HG03354 (cell line): ENCODE measurements at regions not wholly inside any gene's neighbourhood (a gene's known extent, or its start where the extent isn't known, plus 50 kb on each side); places are given as distances from the start of the nearest gene placed in this dataset.
"Not testable (repeated sequence)": the region's sequence is repeated elsewhere in the genome, so short reads cannot be mapped to it uniquely, and the experiment has no call there.

Experiments
- ATAC-seq: cut with Tn5 transposase; IDR thresholded peaks from one replicate; pipeline ENCODE4 v1.9.1; 2021; ENCODE audit warnings: mild to moderate bottlenecking; ENCODE audit not compliant: unreplicated experiment, poor library complexity, severe bottlenecking

DNA sequence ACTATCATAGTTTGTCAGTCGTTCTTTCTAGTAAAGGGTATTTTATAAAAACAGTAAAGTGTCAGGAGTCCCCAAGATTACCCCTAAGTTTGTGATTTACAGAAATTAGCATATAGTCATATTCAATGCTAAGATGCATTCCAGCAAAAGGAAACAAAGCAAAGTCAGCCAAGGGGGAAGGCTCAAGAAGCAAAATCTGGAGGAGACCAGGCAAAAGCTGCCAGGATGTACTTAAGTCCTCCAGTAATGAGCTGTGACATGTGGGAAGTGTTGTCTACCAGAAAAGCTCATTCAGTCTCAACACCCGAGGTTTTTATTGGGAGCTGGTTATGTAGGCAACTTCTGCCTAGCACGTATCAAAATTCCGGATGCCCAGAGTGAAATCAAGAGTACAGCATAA lies 373.4 kb upstream of the TMPRSS15 start:
- no peak for ATAC-seq

- ATAC-seq: no peak
Observed at GRCh38 chr21:18782721-18783120, 379.1 kb upstream of the TMPRSS15 start.

GRCh38 chr21:18801468-18801867 lies 397.9 kb upstream of the TMPRSS15 start:
- ATAC-seq: no peak

DNA sequence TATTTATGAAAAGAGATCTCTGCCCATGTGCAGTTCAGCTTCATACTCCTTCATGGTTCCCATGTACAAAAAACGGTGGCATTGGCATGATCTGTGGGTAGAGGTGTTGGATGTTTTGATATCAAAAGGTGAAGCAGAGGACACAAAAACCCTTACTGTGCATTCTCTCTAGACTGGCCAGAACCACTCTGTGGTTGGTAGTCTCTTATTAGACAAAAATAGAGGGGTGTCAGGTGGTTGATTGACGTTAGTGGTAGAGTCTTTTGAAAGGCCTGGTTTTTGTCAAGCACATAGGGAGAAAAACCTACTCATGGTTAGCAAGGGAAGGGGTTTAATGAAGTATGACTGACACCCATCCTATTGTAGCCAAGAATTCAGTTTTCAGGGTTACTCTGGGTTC lies 400.0 kb upstream of the TMPRSS15 start:
- no peak for ATAC-seq

- no peak for ATAC-seq
Observed at GRCh38 chr21:18810136-18810535, 406.6 kb upstream of the TMPRSS15 start.

- ATAC-seq: no peak
Observed at GRCh38 chr21:18812308-18812707, 408.7 kb upstream of the TMPRSS15 start.

- no peak for ATAC-seq
Observed at GRCh38 chr21:18819507-18819906, 415.9 kb upstream of the TMPRSS15 start.

- no peak for ATAC-seq
Observed at GRCh38 chr21:18826562-18826961, 423.0 kb upstream of the TMPRSS15 start.

- no peak for ATAC-seq
Observed at GRCh38 chr21:18831942-18832676, 428.5 kb upstream of the TMPRSS15 start.

DNA sequence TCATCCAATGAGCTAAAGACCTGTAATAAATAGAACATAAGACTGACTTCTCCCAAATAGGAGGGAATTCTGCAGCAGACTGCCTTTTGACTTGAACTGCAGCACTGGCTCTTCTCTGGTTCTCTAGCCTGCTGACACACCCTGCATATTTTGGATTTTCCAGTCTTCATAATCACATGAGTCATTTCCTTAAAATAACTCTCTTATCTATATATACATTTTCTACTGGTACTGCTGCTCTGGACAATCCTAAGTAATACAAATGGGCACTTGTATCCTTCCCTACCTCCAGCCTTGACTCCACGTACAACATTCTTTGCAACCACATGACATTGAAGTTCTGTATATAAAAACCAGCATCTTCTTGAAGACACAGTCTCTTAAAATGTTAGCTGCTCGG lies 429.4 kb upstream of the TMPRSS15 start:
- ATAC-seq: no peak

- ATAC-seq: not testable (repeated sequence)
Observed at GRCh38 chr21:18834121-18834520, 430.5 kb upstream of the TMPRSS15 start.

DNA sequence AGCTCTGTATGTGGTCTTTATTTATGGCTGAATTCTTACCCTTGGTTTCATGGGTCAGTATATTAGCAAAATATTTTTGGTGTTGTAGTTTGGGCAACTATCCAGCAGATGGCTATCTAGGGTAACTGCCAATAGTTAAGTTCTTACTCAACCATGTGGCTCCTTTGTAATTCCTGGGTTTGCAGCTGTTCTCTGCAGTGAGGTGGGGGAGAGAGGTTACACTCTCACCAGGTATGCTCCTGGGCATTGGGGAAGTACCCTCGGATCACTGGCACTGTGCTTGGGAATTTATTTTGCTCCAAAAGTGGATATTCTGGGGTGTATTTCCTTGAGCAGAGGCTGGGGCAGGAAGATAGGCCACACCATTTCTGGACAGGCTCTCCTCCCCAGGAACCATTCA lies 436.7 kb upstream of the TMPRSS15 start:
- no peak for ATAC-seq

- ATAC-seq: not testable (repeated sequence)
Observed at GRCh38 chr21:18857606-18858005, 454.0 kb upstream of the TMPRSS15 start.

DNA sequence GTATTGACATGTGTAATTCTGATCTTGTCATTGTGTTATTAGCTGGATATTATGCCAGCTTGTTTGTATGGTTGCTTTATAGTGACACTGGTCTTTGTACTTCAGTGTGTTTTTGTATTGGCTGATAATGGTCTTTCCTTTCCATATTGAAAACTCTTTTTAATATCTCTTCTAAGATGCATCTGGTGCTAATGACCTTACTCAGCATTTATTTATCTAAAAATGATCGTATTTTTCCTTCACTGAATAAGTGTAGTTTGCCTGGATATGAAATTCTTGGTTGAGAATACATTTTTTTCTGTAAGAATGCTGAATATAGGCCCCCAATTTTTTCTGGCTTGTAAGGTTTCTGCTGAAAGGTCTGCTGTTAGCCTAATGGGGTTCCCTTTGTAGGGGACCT lies 465.5 kb upstream of the TMPRSS15 start:
- ATAC-seq: no peak

DNA sequence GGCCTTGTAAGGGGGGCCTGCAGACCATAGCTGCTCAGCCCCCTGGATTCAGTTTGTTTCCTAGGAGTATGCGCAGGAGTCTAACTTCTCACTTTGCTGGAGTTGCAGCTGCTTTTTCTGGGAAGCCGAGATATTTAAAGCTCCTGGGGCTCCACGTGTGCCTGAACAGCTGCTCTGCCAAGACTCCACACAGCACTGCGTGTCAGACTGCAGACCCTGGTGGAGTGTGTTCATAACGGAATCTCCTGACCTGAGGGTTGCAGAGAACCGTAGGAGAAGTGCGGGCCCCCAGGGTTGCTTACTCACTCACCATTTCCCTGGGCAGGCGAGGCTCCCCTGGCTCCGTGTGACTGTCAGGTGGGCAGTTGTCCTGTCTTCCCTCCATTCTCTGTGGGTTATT lies 474.3 kb upstream of the TMPRSS15 start:
- no peak for ATAC-seq

DNA sequence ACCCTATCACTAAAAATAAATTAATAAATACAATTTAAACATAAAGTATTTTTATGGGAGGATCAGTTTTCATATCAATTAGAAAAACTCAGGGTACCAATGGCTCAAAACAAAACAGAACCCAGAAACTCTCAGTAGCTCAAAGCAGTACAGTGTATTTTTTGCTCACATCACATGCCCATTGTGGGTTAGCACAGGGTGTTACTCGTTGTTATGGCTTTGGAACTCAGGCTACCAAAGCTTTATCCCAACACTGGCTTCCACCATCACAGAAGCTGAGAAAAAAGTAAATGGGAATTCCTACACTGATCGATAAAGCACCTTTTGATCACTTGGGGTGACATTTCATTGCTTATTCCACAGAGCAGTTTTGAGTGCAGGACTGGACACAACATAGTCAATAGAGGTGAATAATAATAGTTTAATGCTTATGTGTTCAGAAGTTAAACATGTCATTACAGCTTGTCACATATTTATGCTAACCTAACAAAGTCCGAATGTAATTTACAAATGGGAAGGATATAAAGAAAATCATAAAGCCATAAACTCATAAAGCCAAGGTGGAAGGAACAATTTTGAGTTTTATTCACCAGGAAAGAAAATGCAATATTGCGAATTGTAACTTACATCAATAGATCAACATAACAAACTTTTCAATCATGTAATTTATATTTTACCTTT lies 484.5 kb upstream of the TMPRSS15 start:
- ATAC-seq: no peak

- ATAC-seq: no peak
Observed at GRCh38 chr21:18893406-18893805, 489.8 kb upstream of the TMPRSS15 start.

GRCh38 chr21:18894387-18894786 lies 490.8 kb upstream of the TMPRSS15 start:
- no peak for ATAC-seq

GRCh38 chr21:18899261-18899660 lies 495.7 kb upstream of the TMPRSS15 start:
- ATAC-seq: no peak

DNA sequence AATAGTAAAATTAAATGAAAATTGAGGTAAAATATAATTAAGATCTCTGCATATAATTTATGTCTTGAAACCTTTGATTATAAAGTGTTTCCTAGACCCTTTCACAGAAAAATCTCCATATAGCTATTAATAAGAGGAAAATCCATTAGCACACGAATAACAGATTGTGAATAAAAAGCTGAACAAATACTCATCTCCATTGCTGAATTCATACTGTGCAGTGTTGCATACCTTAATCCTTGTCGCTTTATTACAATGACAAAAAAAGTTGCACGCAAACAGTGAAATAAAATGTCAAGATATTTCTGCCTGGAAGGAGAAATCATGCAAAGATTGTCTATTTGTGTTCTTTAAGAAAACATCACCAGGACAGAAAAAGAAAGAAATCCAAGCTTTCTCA lies 499.1 kb upstream of the TMPRSS15 start:
- no peak for ATAC-seq

DNA sequence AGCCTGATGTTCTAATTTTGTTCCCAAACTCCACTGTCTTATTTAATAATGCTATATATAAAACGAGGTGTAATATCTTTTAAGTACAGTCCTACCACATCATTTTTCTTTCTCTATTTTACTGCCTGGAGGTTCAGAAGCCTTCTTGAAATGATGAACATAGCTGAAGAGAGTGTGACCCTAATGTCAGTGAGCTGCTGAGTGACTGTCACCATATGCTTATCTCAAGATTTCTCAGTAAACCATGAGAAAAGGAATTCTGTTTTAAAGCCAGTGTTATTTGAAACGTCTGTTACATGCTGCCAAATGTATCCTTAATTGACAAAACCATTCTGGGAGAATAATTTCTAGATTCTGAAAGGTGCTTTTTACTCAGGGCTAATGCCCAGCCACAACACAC lies 503.5 kb upstream of the TMPRSS15 start:
- ATAC-seq: no peak
